H9 (cell line): ENCODE measurements at regions not wholly inside any gene's neighbourhood (a gene's known extent, or its start where the extent isn't known, plus 50 kb on each side); places are given as distances from the start of the nearest gene placed in this dataset.

Experiments used
- DNase-seq: peaks from one replicate; pipeline ENCODE4 v3.0.0-alpha.2; 2017
- H2AFZ ChIP-seq: one replicate; pipeline ENCODE4 v1.6.1; 2013; ENCODE audit warnings: mild to moderate bottlenecking, low read length, control low read depth, moderate library complexity
- H2AK5ac ChIP-seq: 2 replicates; pipeline ENCODE4 v1.6.1; 2013; ENCODE audit warnings: low read length, control low read depth, mixed read lengths; ENCODE audit not compliant: insufficient read length
- H2BK120ac ChIP-seq: one replicate; pipeline ENCODE4 v1.6.1; 2013; ENCODE audit warnings: low read depth, mild to moderate bottlenecking, low read length, control low read depth, inconsistent platforms; ENCODE audit not compliant: poor library complexity, severe bottlenecking
- H2BK12ac ChIP-seq: 2 replicates; pipeline ENCODE4 v1.6.1; 2013; ENCODE audit warnings: low read length, control low read depth, mixed read lengths, low read depth; ENCODE audit not compliant: insufficient read length
- H2BK15ac ChIP-seq: 2 replicates; pipeline ENCODE4 v1.6.1; 2013; ENCODE audit warnings: low read depth, low read length, control low read depth
- H2BK20ac ChIP-seq: one replicate; pipeline ENCODE4 v1.6.1; 2013; ENCODE audit warnings: low read depth, mild to moderate bottlenecking, low read length, control low read depth, inconsistent platforms; ENCODE audit not compliant: poor library complexity, severe bottlenecking
- H2BK5ac ChIP-seq: 2 replicates; pipeline ENCODE4 v1.6.1; 2013; ENCODE audit warnings: low read length, control low read depth, mixed read lengths; ENCODE audit not compliant: insufficient read length
- H3K14ac ChIP-seq: 2 replicates; pipeline ENCODE4 v1.6.1; 2013; ENCODE audit warnings: low read length, control low read depth; ENCODE audit not compliant: insufficient read depth
- H3K18ac ChIP-seq: 2 replicates; pipeline ENCODE4 v1.6.1; 2013; ENCODE audit warnings: low read depth, mild to moderate bottlenecking, mixed read lengths, low read length, control low read depth; ENCODE audit not compliant: insufficient read length
- H3K23ac ChIP-seq: 2 replicates; pipeline ENCODE4 v1.6.1; 2013; ENCODE audit warnings: low read length, control low read depth, mixed read lengths, low read depth; ENCODE audit not compliant: insufficient read length
- H3K23me2 ChIP-seq: 2 replicates; pipeline ENCODE4 v1.6.1; 2013; ENCODE audit warnings: low read depth, mild to moderate bottlenecking, mixed read lengths, low read length, control low read depth; ENCODE audit not compliant: insufficient read length, poor library complexity, severe bottlenecking
- H3K27ac ChIP-seq: 2 replicates; pipeline ENCODE4 v1.5.1; 2013; ENCODE audit warnings: low read length, control low read depth, mixed read lengths, low read depth; ENCODE audit not compliant: insufficient read length
- H3K27me3 ChIP-seq: 2 replicates; pipeline ENCODE4 v1.6.1; 2013; ENCODE audit warnings: low read length, control low read depth, inconsistent platforms; ENCODE audit not compliant: insufficient read depth
- H3K4ac ChIP-seq: 2 replicates; pipeline ENCODE4 v1.6.1; 2013; ENCODE audit warnings: low read depth, mild to moderate bottlenecking, control low read depth, inconsistent platforms, low read length, moderate library complexity
- H3K4me1 ChIP-seq: 2 replicates; pipeline ENCODE4 v1.6.1; 2013; ENCODE audit warnings: low read length, control low read depth, inconsistent platforms; ENCODE audit not compliant: insufficient read depth
- H3K4me2 ChIP-seq: 2 replicates; pipeline ENCODE4 v1.6.1; 2013; ENCODE audit warnings: low read length, control low read depth, mixed read lengths; ENCODE audit not compliant: insufficient read length, insufficient read depth
- H3K56ac ChIP-seq: 2 replicates; pipeline ENCODE4 v1.6.1; 2013; ENCODE audit warnings: low read depth, mild to moderate bottlenecking, mixed read lengths, low read length, control low read depth; ENCODE audit not compliant: insufficient read length
- H3K79me1 ChIP-seq: 2 replicates; pipeline ENCODE4 v1.6.1; 2013; ENCODE audit warnings: low read depth, mild to moderate bottlenecking, moderate library complexity, low read length, control low read depth, inconsistent platforms; ENCODE audit not compliant: insufficient read depth, poor library complexity, severe bottlenecking
- H3K79me2 ChIP-seq: 2 replicates; pipeline ENCODE4 v1.6.1; 2013; ENCODE audit warnings: low read length, control low read depth, inconsistent platforms; ENCODE audit not compliant: insufficient read depth
- H3K9ac ChIP-seq: 2 replicates; pipeline ENCODE4 v1.6.1; 2013; ENCODE audit warnings: low read length, control low read depth, mixed read lengths; ENCODE audit not compliant: insufficient read length; ENCODE audit errors: extremely low read depth
- H3K9me3 ChIP-seq: one replicate; pipeline ENCODE4 v1.6.1; 2013; ENCODE audit warnings: low read depth, low read length, inconsistent platforms; ENCODE audit not compliant: control insufficient read depth
- H3T11ph ChIP-seq: one replicate; pipeline ENCODE4 v1.6.1; 2013; ENCODE audit warnings: mild to moderate bottlenecking, low read length, control low read depth, inconsistent platforms
- H4K20me1 ChIP-seq: one replicate; pipeline ENCODE4 v1.6.1; 2013; ENCODE audit not compliant: control insufficient read depth, insufficient read length, insufficient read depth
- H4K5ac ChIP-seq: 2 replicates; pipeline ENCODE4 v1.6.1; 2013; ENCODE audit warnings: low read depth, mild to moderate bottlenecking, mixed read lengths, low read length, control low read depth; ENCODE audit not compliant: insufficient read length
- H4K8ac ChIP-seq: replicated peaks from 2 replicates; pipeline ENCODE4 v1.6.1; 2013; ENCODE audit warnings: low read length, control low read depth, mixed read lengths, low read depth; ENCODE audit not compliant: insufficient read length
- H4K91ac ChIP-seq: 2 replicates; pipeline ENCODE4 v1.6.1; 2013; ENCODE audit warnings: low read depth, mild to moderate bottlenecking, moderate library complexity, mixed read lengths, low read length, control low read depth; ENCODE audit not compliant: insufficient read length
- H3K27ac Mint-ChIP-seq, 3 experiments: 2 replicates in 2 of 3; 3 replicates in 1 of 3; pipeline ENCODE4 v1.8.0; 2020 to 2021; ENCODE audit warnings: mixed read lengths in 3 of 3, mild to moderate bottlenecking in 1 of 3, moderate library complexity in 1 of 3
- H3K27me3 Mint-ChIP-seq: 2 replicates; pipeline ENCODE4 v1.8.0; 2021; ENCODE audit warnings: low read depth, mild to moderate bottlenecking, moderate library complexity, mixed read lengths
- H3K36me3 Mint-ChIP-seq, 3 experiments: 2 replicates in 2 of 3; 3 replicates in 1 of 3; pipeline ENCODE4 v1.8.0; 2020 to 2021; ENCODE audit warnings: low read depth in 3 of 3, mixed read lengths in 3 of 3; ENCODE audit not compliant: insufficient read depth in 1 of 3
- H3K4me1 Mint-ChIP-seq, 2 experiments: 2 replicates each; pipeline ENCODE4 v1.8.0; 2020; ENCODE audit warnings: mixed read lengths in 2 of 2
- H3K4me3 Mint-ChIP-seq, 2 experiments: 2 replicates in 1 of 2; 3 replicates in 1 of 2; pipeline ENCODE4 v1.8.0; 2020 to 2021; ENCODE audit warnings: mild to moderate bottlenecking in 2 of 2, mixed read lengths in 2 of 2, moderate library complexity in 1 of 2
- H3K9me3 Mint-ChIP-seq, 2 experiments: 2 replicates in 1 of 2; 3 replicates in 1 of 2; pipeline ENCODE4 v1.8.0; 2020; ENCODE audit warnings: mild to moderate bottlenecking in 2 of 2, mixed read lengths in 2 of 2, moderate library complexity in 1 of 2
- CTCF ChIP-seq: fragments of 200-600 bp; sonication (generic); conservative IDR thresholded peaks from 3 replicates; pipeline ENCODE4 v1.8.0; 2021; ENCODE audit warnings: antibody characterized with exemption, mild to moderate bottlenecking
- WGBS: extraction: QIAGEN DNeasy Blood & Tissue Kit; methylation state at CpG from one replicate; pipeline ENCODE4 v1.1.7; 2013; ENCODE audit warnings: missing lambda C conversion rate, low lambda C conversion rate, mixed read lengths; ENCODE audit not compliant: insufficient read length; ENCODE audit errors: extremely low coverage; 5-methylcytosine and 5-hydroxymethylcytosine counted together

GRCh38 chr22:44609400-44609988 lies 92.5 kb upstream of the PRR5 start:
- no peak overlapping the region for H3K14ac ChIP-seq
- no peaks in the 10 kb centered on the region for H3K79me2 ChIP-seq
- H3K4me1 ChIP-seq: no peaks in the 10 kb centered on the region
- Mint-ChIP-seq H3K4me1 (peaks cover 8 to 18% of the 10 kb centered on the region in 2 experiments; a peak in 3 of 4 replicates), H3K36me3 (peaks cover 1 to 11% (median 5%) of the 10 kb centered on the region in 3 experiments; a peak in 5 of 7 replicates), H3K27ac (peak overlapping the region in 1 of 3 experiments; percentile 89; a peak in 1 of 7 replicates), H3K9me3 (peaks cover 13 to 31% of the 10 kb centered on the region in 2 experiments), H3K4me3 (no peak overlapping the region; a peak in 1 of 5 replicates), H3K27me3 (peaks cover 21% of the 10 kb centered on the region)
- H2AK5ac ChIP-seq: no peak overlapping the region
- no peak overlapping the region for H2BK5ac ChIP-seq
- no peak overlapping the region for H4K5ac ChIP-seq
- no peak for DNase-seq
- no peak for TF ChIP-seq CTCF
- no peak overlapping the region for H3K4ac ChIP-seq
- no peak overlapping the region for H3K18ac ChIP-seq
- H3K23ac ChIP-seq: no peak overlapping the region
- no peaks in the 10 kb centered on the region for H3K9me3 ChIP-seq
- H2AFZ ChIP-seq: no peak overlapping the region
- H3K79me1 ChIP-seq: no peaks in the 10 kb centered on the region
- H4K91ac ChIP-seq: no peak overlapping the region
- no CpG with 5 or more reads among the region's 12 CpGs for WGBS
- no peak overlapping the region for H3K27ac ChIP-seq
- H3K9ac ChIP-seq: no peak overlapping the region
- H3K27me3 ChIP-seq: no peaks in the 10 kb centered on the region
- no peak overlapping the region for H3K4me2 ChIP-seq
- no peak overlapping the region for H2BK12ac ChIP-seq
- no peak overlapping the region for H4K8ac ChIP-seq
- no peak overlapping the region for H2BK15ac ChIP-seq
- H3K56ac ChIP-seq: no peak overlapping the region
- H2BK20ac ChIP-seq: no peak overlapping the region
- no peak overlapping the region for H2BK120ac ChIP-seq
- H3T11ph ChIP-seq: no peak overlapping the region
- H4K20me1 ChIP-seq: no peaks in the 10 kb centered on the region
- no peaks in the 10 kb centered on the region for H3K23me2 ChIP-seq
